HG02885 (cell line): ENCODE measurements at regions not wholly inside any gene's neighbourhood (a gene's known extent, or its start where the extent isn't known, plus 50 kb on each side); places are given as distances from the start of the nearest gene placed in this dataset.

Experiments
- ATAC-seq: cut with Tn5 transposase; IDR thresholded peaks from one replicate; pipeline ENCODE4 v1.9.1; 2021; ENCODE audit warnings: mild to moderate bottlenecking; ENCODE audit not compliant: unreplicated experiment, poor library complexity

- no peak for ATAC-seq
These were observed 67.1 kb upstream of the DUSP5 start for GRCh38 chr10:110430340-110431273.

GRCh38 chr10:110431659-110432058 is 66.0 kb upstream of the DUSP5 start:
- no peak for ATAC-seq

GRCh38 chr10:110432084-110432483 is 65.6 kb upstream of the DUSP5 start:
- no peak for ATAC-seq

GRCh38 chr10:110432814-110433565 is 64.7 kb upstream of the DUSP5 start:
- ATAC-seq = no peak

GRCh38 chr10:110433740-110434139 is 64.0 kb upstream of the DUSP5 start:
- ATAC-seq = no peak

- no peak for ATAC-seq
These were observed 63.1 kb upstream of the DUSP5 start for GRCh38 chr10:110434489-110435096.

GRCh38 chr10:110436554-110437350 is 61.0 kb upstream of the DUSP5 start:
- no peak for ATAC-seq

GRCh38 chr10:110437351-110437605 is 60.4 kb upstream of the DUSP5 start:
- no peak for ATAC-seq

- ATAC-seq = no peak
These were observed 59.9 kb upstream of the DUSP5 start for GRCh38 chr10:110437761-110438341.

GRCh38 chr10:110442746-110443145 is 55.0 kb upstream of the DUSP5 start:
- ATAC-seq = no peak

- no peak for ATAC-seq
These were observed 54.3 kb upstream of the DUSP5 start for GRCh38 chr10:110443239-110444003.

- ATAC-seq = no peak
These were observed 53.7 kb upstream of the DUSP5 start for GRCh38 chr10:110444004-110444337.

- ATAC-seq = no peak
These were observed 51.8 kb upstream of the DUSP5 start for GRCh38 chr10:110445871-110446270.

GRCh38 chr10:110446277-110446676 is 51.4 kb upstream of the DUSP5 start:
- ATAC-seq = no peak

GRCh38 chr10:110446954-110447608 is 50.6 kb upstream of the DUSP5 start:
- ATAC-seq = no peak

- no peak for ATAC-seq
These were observed 49.8 kb upstream of the DUSP5 start for GRCh38 chr10:110447886-110448285.
